Sigmoid colon (tissue), 6 donors: ENCODE measurements at regions not wholly inside any gene's neighbourhood (a gene's known extent, or its start where the extent isn't known, plus 50 kb on each side); places are given as distances from the start of the nearest gene placed in this dataset.
A peak's percentile ranks its signal among the peaks of the same experiment; 100 is the strongest.

Experiments
- DNase-seq: peaks from one replicate; pipeline ENCODE4 v3.0.0-alpha.2; 2019
- H3K27ac ChIP-seq, 4 donors: fragments of 200-600 bp; sonication (generic); one replicate each; pipeline ENCODE4 v1.5.1; 2016 to 2019; ENCODE audit warnings: mild to moderate bottlenecking in 1 of 4
- H3K27me3 ChIP-seq, 3 donors: fragments of 200-600 bp; sonication (generic); one replicate each; pipeline ENCODE4 v1.5.1; 2019; ENCODE audit warnings: mild to moderate bottlenecking in 1 of 3
- H3K36me3 ChIP-seq, 4 donors: fragments of 200-600 bp; sonication (generic); one replicate each; pipeline ENCODE4 v1.5.1; 2016 to 2019
- H3K4me1 ChIP-seq, 4 donors: fragments of 200-600 bp; sonication (generic); one replicate each; pipeline ENCODE4 v1.5.1; 2017 to 2019
- H3K4me3 ChIP-seq, 4 donors: fragments of 200-600 bp; sonication (generic); one replicate each; pipeline ENCODE4 v1.5.1; 2017 to 2019; ENCODE audit warnings: mild to moderate bottlenecking in 2 of 4, moderate library complexity in 1 of 4
- H3K9me3 ChIP-seq, 4 donors: fragments of 200-600 bp in 3 of 4; sonication (generic) in 3 of 4; one replicate each; pipeline versions ENCODE4 v1.5.1 to v1.6.1; 2013 to 2019
- CTCF ChIP-seq, 4 experiments: fragments of 450-650 bp in 3 of 4; fragments of 200-600 bp in 1 of 4; IDR thresholded peaks; one replicate each; pipeline ENCODE4 v1.5.1; 2016 to 2019; ENCODE audit warnings: antibody characterized with exemption in 4 of 4, mild to moderate bottlenecking in 3 of 4, moderate library complexity in 2 of 4
- EP300 ChIP-seq, 4 donors: sonication (generic); formaldehyde crosslinking; IDR thresholded peaks; one replicate each; pipeline ENCODE4 v1.6.1; 2017; ENCODE audit warnings: antibody characterized with exemption in 4 of 4
- POLR2A ChIP-seq, 2 donors: fragments of 450-650 bp; IDR thresholded peaks; one replicate each; pipeline ENCODE4 v1.6.1; 2016; ENCODE audit warnings: antibody characterized with exemption in 2 of 2, mild to moderate bottlenecking in 2 of 2, moderate library complexity in 2 of 2
- POLR2AphosphoS5 ChIP-seq, 4 donors: sonication (generic); formaldehyde crosslinking; IDR thresholded peaks; one replicate each; pipeline ENCODE4 v1.6.1; 2017; ENCODE audit warnings: antibody characterized with exemption in 4 of 4
- WGBS, 2 donors: extraction: QIAGEN DNeasy Blood & Tissue Kit; methylation state at CpG; one replicate each; pipeline ENCODE4 v1.1.7; 2013; 5-methylcytosine and 5-hydroxymethylcytosine counted together
- intact Hi-C: fragments of 100-400 bp; cut with DNase I; formaldehyde crosslinking; loops from one replicate; pipeline ENCODE4 v1.15.1; 2023
- donor health status: healthy with polysubstance abuse.
- donor health status: healthy.

GRCh38 chr3:24829629-24830229, 335.1 kb upstream of the THRB start:
- intact Hi-C loops, result loop anchor here (10.0 kb wide), 1 partner anchor 765 kb away; no protein-coding TSS in a partner anchor
- H3K9me3 ChIP-seq, result no peaks in the 10 kb centered on the region

DNA sequence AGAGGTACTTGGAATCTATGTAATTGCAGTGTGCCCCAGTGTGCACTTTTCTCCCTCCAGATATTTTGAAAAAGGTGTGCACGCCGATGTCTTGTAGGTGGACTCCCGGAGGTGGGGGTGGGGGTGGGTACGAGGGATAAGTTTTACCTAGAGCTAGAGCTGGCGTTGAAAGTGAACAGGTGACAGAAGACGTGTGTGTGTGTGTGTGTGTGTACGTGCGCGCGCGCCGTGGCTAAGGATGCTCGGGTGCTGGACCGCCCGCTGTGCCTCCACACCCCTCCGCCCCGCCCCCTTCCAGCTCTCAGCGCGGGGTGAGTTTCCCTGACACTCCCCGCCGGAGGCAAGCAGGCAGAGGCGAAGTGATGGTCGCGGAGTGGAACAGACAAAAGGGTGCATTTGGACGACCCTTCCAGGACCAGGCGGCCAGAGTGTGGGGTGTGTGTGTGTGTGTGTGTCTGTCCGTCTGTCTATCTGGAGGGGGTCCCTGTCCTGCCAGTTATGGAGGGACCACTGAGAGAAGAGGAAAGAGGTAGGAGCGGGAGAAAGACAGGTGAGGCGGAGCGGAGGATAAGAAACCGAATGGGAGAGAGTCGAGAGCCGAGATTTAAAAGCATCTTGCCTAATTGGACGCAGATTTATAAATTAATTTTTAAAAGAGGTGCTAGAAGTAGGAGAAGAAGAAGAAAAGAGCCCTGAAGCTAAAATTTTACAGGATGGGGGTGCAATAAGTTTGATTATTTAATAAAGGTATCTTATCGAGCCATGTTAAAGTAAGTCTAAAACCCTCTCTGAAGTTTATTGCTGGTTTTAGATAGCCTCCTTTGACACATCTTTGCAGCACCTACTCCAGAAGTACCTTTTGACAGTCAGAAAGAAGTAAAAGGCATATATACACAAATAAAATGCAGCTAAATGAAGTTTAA, 335.8 kb upstream of the THRB start:
- peak overlapping the region; percentile 39 to 62 (median 58) for H3K4me3 ChIP-seq
- WGBS, 2 donors, result 7 to 12% methylated on average over 35 of the region's 35 CpGs
- TF ChIP-seq POLR2A (IDR thresholded peaks at IDR 0.05), result no peak
- H3K9me3 ChIP-seq, result no peaks in the 10 kb centered on the region
- intact Hi-C loops, result loop anchor here (10.0 kb wide), 1 partner anchor 764 kb away; no protein-coding TSS in a partner anchor
- peaks cover 0 to 23% (median 21%) of the 10 kb centered on the region in 4 donors for H3K4me1 ChIP-seq
- H3K27me3 ChIP-seq, result no peaks in the 10 kb centered on the region
- DNase-seq, result peak; percentile 68
- H3K27ac ChIP-seq, result peak overlapping the region in 1 of 4 donors; percentile 66
- H3K36me3 ChIP-seq, result no peaks in the 10 kb centered on the region

More at GRCh38 chr3:24829629-24830229, 335.1 kb upstream of the THRB start:
- H3K36me3 ChIP-seq, result no peaks in the 10 kb centered on the region
- peak overlapping the region in 2 of 4 donors; percentile 34 to 66 for H3K27ac ChIP-seq
- H3K27me3 ChIP-seq, result no peaks in the 10 kb centered on the region
- 1 to 2% methylated on average over 37 of the region's 37 CpGs for WGBS, 2 donors
- TF ChIP-seq EP300 (IDR thresholded peaks at IDR 0.05) (no peak), CTCF (IDR thresholded peaks at IDR 0.05) (no peak), POLR2A (IDR thresholded peaks at IDR 0.05) (no peak), POLR2AphosphoS5 (IDR thresholded peaks at IDR 0.05) (no peak)
- H3K4me1 ChIP-seq, result peaks cover 0 to 23% (median 21%) of the 10 kb centered on the region in 4 donors
- peak overlapping the region; percentile 39 to 62 (median 58) for H3K4me3 ChIP-seq
- no peak for DNase-seq

GRCh38 chr3:24831221-24831620, 336.6 kb upstream of the THRB start:
- peaks cover 0 to 23% (median 21%) of the 10 kb centered on the region in 4 donors for H3K4me1 ChIP-seq
- no peak overlapping the region for H3K4me3 ChIP-seq
- DNase-seq, result no peak
- H3K27ac ChIP-seq, result peak overlapping the region in 1 of 4 donors; percentile 35
- TF ChIP-seq CTCF (IDR thresholded peaks at IDR 0.05) (no peak), POLR2A (IDR thresholded peaks at IDR 0.05) (no peak), EP300 (IDR thresholded peaks at IDR 0.05) (no peak), POLR2AphosphoS5 (IDR thresholded peaks at IDR 0.05) (no peak)
- intact Hi-C loops, result loop anchor here (10.0 kb wide), 1 partner anchor 764 kb away; no protein-coding TSS in a partner anchor
- no peaks in the 10 kb centered on the region for H3K36me3 ChIP-seq
- H3K27me3 ChIP-seq, result no peaks in the 10 kb centered on the region
- 78 to 82% methylated on average over 6 of the region's 6 CpGs for WGBS, 2 donors
- H3K9me3 ChIP-seq, result no peaks in the 10 kb centered on the region

DNA sequence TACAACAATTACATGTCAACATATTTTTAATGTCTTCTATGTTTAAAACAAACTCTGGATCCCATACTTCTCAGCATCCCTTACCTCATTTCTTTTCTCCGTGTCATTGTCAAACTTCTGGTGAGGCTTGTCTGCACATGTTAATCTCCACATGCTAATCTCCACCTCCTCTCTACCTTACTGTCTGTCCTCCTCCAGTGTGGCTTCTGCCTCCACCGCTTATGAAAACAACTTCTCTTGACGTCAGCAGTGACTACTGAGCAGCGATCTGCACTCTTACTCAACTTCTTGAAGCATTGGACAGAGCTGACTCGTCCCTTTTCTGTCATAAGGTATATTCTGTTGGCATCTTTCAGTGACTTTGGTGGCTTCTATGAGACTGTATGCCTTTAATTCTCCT, 338.2 kb upstream of the THRB start:
- DNase-seq, result no peak
- no peaks in the 10 kb centered on the region for H3K36me3 ChIP-seq
- H3K4me3 ChIP-seq, result no peak overlapping the region
- H3K27me3 ChIP-seq, result no peaks in the 10 kb centered on the region
- TF ChIP-seq CTCF (IDR thresholded peaks at IDR 0.05), result no peak
- TF ChIP-seq EP300 (IDR thresholded peaks at IDR 0.05), result no peak
- no peak for TF ChIP-seq POLR2AphosphoS5 (IDR thresholded peaks at IDR 0.05)
- TF ChIP-seq POLR2A (IDR thresholded peaks at IDR 0.05), result no peak
- intact Hi-C loops, result loop anchor here (10.0 kb wide), 1 partner anchor 762 kb away; no protein-coding TSS in a partner anchor
- 80% methylated on average over 5 of the region's 5 CpGs for WGBS, 2 donors
- peaks cover 0 to 27% (median 23%) of the 10 kb centered on the region in 4 donors for H3K4me1 ChIP-seq
- no peak overlapping the region for H3K27ac ChIP-seq
- H3K9me3 ChIP-seq, result no peaks in the 10 kb centered on the region

DNA sequence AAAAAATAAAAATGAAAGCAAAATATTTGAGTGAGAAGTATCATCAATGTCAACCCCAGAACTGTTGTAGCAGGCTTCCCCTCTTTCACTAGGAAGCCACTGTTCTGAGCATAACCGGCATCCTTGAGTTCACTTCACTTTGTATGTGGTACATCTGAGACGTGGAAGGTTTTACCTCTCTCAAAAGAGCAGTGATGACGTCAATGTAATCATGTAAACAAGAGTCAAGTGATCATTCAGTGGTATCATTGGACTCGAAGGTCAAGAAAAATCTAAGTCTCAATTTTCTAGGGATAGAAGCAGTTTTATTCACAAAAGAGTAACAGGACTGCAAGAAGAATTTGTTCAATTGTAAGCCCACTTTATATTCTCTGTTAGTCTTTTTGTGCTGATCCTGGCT, 339.8 kb upstream of the THRB start:
- no peak for DNase-seq
- H3K27me3 ChIP-seq, result no peaks in the 10 kb centered on the region
- WGBS, 2 donors, result 60 to 79% methylated on average over 4 of the region's 4 CpGs
- TF ChIP-seq EP300 (IDR thresholded peaks at IDR 0.05) (no peak), POLR2A (IDR thresholded peaks at IDR 0.05) (no peak), CTCF (IDR thresholded peaks at IDR 0.05) (no peak), POLR2AphosphoS5 (IDR thresholded peaks at IDR 0.05) (no peak)
- intact Hi-C loops, result loop anchor here (10.0 kb wide), 1 partner anchor 760 kb away; no protein-coding TSS in a partner anchor
- H3K27ac ChIP-seq, result no peak overlapping the region
- H3K36me3 ChIP-seq, result no peaks in the 10 kb centered on the region
- no peaks in the 10 kb centered on the region for H3K9me3 ChIP-seq
- H3K4me3 ChIP-seq, result no peak overlapping the region
- peaks cover 0 to 33% (median 24%) of the 10 kb centered on the region in 4 donors for H3K4me1 ChIP-seq
